Bronchial epithelial cell (primary cell): ENCODE measurements at regions not wholly inside any gene's neighbourhood (a gene's known extent, or its start where the extent isn't known, plus 50 kb on each side); places are given as distances from the start of the nearest gene placed in this dataset.

Experiments used
- DNase-seq: peaks from one replicate; pipeline ENCODE4 v3.0.0-alpha.2; 2010; ENCODE audit warnings: low read depth
- FAIRE-seq: peaks from 2 replicates; lab custom pipeline; 2011; peaks lifted over from hg19 to GRCh38; lab: Jason Lieb, UNC
- H3K27me3 ChIP-seq: 2 replicates; pipeline ENCODE4 v1.5.1; 2011; ENCODE audit warnings: low read length; ENCODE audit not compliant: control insufficient read depth, insufficient read depth
- H3K36me3 ChIP-seq: 2 replicates; pipeline ENCODE4 v1.5.1; 2011; ENCODE audit warnings: low read length; ENCODE audit not compliant: control insufficient read depth, insufficient read depth
- H3K4me3 ChIP-seq: 2 replicates; pipeline ENCODE4 v1.5.1; 2011; ENCODE audit warnings: mild to moderate bottlenecking, low read depth, low read length, control low read depth
- TF ChIP-seq, protein P1 (sequence below): IDR thresholded peaks from 2 replicates; pipeline ENCODE4 v1.5.1; 2011; ENCODE audit warnings: mild to moderate bottlenecking, moderate library complexity, low read length, control low read depth, inconsistent platforms; ENCODE audit not compliant: insufficient read depth, severe bottlenecking

GRCh38 chr22:27638329-27639233 is 163.0 kb downstream of the MN1 start:
- no peaks in the 10 kb centered on the region for H3K36me3 ChIP-seq
- H3K27me3 ChIP-seq = no peaks in the 10 kb centered on the region
- FAIRE-seq = no peak
- no peak overlapping the region for H3K4me3 ChIP-seq
- DNase-seq = no peak
- TF ChIP-seq, protein P1, sequence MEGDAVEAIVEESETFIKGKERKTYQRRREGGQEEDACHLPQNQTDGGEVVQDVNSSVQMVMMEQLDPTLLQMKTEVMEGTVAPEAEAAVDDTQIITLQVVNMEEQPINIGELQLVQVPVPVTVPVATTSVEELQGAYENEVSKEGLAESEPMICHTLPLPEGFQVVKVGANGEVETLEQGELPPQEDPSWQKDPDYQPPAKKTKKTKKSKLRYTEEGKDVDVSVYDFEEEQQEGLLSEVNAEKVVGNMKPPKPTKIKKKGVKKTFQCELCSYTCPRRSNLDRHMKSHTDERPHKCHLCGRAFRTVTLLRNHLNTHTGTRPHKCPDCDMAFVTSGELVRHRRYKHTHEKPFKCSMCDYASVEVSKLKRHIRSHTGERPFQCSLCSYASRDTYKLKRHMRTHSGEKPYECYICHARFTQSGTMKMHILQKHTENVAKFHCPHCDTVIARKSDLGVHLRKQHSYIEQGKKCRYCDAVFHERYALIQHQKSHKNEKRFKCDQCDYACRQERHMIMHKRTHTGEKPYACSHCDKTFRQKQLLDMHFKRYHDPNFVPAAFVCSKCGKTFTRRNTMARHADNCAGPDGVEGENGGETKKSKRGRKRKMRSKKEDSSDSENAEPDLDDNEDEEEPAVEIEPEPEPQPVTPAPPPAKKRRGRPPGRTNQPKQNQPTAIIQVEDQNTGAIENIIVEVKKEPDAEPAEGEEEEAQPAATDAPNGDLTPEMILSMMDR = no peak

DNA sequence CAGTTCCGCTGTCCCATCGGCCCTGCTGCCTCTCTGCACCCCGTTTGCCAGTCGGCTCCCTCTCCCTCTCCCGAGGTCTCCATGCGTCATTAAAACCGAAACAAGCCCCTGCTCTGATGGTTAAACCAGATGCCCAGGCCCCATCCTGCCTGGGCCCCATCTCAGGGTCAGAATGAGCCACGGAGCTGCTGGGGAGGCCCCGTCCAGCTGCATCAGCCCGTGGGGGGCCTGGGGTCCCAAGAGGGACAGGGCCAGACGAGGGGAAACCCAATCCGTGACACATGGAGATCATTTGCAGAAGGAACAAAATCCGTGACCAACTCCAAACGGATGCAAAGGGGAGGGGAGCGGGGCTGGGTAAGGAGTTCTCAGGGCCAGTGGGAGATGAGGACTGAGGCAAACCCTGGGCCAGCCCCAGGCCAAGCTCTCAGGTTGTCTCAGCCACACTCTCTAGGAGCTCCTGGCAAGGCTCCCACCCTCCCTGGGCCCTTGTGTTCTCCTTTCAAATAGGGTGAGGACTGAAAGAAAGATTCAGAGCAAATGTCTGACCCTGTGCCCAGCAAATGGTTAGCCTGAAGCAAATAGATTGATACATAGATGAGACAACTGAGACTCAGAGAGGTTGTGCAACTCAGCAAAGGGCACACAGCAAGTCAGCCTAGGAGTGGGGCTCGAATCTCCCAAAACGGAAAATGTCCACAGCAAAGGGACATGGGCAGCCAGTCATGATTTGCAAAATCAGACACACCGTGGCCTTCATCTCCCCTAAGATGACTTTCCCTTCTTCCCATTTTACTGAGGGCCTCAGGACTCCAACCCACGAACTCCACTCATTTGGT is 162.1 kb downstream of the MN1 start:
- DNase-seq (no peak), FAIRE-seq (peak; percentile 7)
- Histone ChIP-seq H3K4me3 (no peak overlapping the region), H3K27me3 (no peaks in the 10 kb centered on the region), H3K36me3 (no peaks in the 10 kb centered on the region)
- TF ChIP-seq, protein P1 = no peak

DNA sequence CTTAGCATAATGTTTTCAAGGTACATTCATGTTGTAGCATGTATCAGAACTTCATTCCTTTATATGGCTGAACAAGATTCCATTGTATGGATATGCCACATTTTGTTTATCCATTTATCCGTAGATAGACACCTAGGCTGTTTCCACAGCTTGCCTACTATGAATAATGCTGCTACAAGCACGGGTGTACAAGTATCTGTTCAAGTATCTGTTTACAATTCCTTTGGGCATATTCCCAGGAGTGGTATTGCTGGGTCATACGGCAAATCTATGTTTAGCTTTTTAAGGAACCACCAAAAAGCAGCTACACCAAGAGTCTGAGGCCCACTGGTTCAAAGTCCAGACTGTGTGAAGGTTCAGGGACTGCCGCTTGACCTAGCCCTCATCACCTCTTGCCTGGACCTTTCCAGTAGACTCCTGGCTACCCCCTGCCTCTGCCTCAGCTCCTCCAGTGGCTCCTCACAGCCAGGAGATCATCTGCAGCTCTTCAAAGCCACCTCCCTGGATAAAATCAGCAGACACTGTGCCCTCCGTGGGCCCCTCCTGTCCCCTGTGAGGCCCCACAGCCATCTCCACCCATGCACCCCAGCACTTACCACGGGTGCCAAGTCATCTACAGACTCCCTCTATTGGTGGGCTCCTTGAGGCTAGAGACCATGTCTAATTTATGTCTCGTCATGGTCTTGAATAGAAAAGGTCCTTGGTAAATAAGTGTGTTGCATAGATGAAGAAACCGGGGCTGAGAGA is 160.3 kb downstream of the MN1 start:
- Histone ChIP-seq H3K36me3 (no peaks in the 10 kb centered on the region), H3K27me3 (no peaks in the 10 kb centered on the region), H3K4me3 (no peak overlapping the region)
- FAIRE-seq = no peak
- peak; percentile 96 for DNase-seq
- TF ChIP-seq, protein P1 = no peak

DNA sequence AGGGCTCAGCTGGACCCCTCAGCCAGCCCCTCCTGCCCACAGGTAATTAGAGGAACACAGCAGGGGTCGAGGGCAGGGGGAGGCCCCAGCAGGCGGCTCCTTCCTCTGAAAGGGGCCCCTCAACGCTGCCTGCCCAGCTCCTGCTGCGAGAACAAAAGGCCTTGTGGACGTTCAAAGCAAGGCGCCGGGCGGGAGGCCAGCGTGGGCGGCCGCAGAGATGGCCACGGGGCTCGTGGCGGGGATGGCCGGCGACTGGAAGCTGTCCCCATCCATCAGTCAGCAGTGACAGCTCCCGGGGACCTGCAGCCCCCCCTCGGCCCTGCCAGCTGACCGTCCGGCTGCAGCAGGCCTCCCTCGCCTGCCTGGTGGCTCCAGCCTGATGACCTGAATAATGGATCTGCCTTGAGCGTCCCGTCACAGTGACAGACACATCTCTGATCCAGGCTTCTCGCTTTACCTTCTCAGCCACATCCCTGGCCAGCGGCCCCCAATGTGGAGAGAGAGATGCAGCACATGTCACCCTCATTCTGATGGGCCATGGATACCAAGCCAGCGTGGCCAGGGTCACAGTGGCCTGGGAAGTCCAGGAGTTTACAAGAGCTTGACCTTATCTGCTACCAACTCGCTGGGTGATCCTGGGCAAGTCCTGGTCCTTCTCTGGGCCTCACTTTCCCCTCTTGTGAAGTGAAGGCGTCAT is 159.3 kb downstream of the MN1 start:
- no peaks in the 10 kb centered on the region for H3K36me3 ChIP-seq
- no peak for FAIRE-seq
- H3K27me3 ChIP-seq = no peaks in the 10 kb centered on the region
- no peak for DNase-seq
- TF ChIP-seq, protein P1 = no peak
- no peak overlapping the region for H3K4me3 ChIP-seq

DNA sequence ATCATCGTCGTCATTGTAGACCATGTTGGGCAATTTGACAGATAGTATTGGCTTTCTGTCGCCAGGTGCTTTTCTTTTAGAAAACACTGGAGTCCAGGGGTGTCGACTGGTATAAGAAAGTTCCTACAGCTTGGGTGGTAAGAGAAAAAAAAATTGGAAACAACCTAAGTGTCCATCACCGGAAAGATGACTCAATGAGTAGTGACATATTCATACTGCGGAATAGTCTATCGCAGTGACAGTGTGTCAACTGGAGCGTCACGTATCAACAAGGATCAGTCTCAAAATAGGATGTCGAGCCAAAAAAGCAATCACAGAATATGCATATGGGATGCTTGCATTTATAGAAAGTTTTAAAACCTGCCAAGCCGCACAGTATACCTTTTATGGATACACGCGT is 157.6 kb downstream of the MN1 start:
- FAIRE-seq (no peak), DNase-seq (no peak)
- H3K4me3 ChIP-seq = no peak overlapping the region
- TF ChIP-seq, protein P1 = no peak
- peaks cover 1% of the 10 kb centered on the region for H3K27me3 ChIP-seq
- H3K36me3 ChIP-seq = no peaks in the 10 kb centered on the region
